Suprapubic skin (tissue), 4 donors: ENCODE measurements at regions not wholly inside any gene's neighbourhood (a gene's known extent, or its start where the extent isn't known, plus 50 kb on each side); places are given as distances from the start of the nearest gene placed in this dataset.

Experiments
- DNase-seq, 2 donors: peaks; one replicate each; pipeline ENCODE4 v3.0.0-alpha.2; 2019; ENCODE audit warnings: low spot score in 2 of 2
- H3K27ac ChIP-seq: fragments of 200-600 bp; sonication (generic); one replicate; pipeline ENCODE4 v1.5.1; 2019
- H3K27me3 ChIP-seq: fragments of 200-600 bp; sonication (generic); one replicate; pipeline ENCODE4 v1.5.1; 2019
- H3K36me3 ChIP-seq: fragments of 200-600 bp; sonication (generic); one replicate; pipeline ENCODE4 v1.5.1; 2019
- H3K4me1 ChIP-seq: fragments of 200-600 bp; sonication (generic); one replicate; pipeline ENCODE4 v1.5.1; 2019
- H3K4me3 ChIP-seq: fragments of 200-600 bp; sonication (generic); one replicate; pipeline ENCODE4 v1.5.1; 2019; ENCODE audit warnings: mild to moderate bottlenecking
- H3K9me3 ChIP-seq: fragments of 200-600 bp; sonication (generic); one replicate; pipeline ENCODE4 v1.5.1; 2019
- EP300 ChIP-seq: sonication (generic); formaldehyde crosslinking; IDR thresholded peaks from one replicate; pipeline ENCODE4 v1.6.1; 2017; ENCODE audit warnings: antibody characterized with exemption
- POLR2A ChIP-seq, 2 donors: fragments of 450-650 bp; IDR thresholded peaks; one replicate each; pipeline ENCODE4 v1.6.1; 2017; ENCODE audit warnings: antibody characterized with exemption in 2 of 2, mild to moderate bottlenecking in 2 of 2, moderate library complexity in 2 of 2
- POLR2AphosphoS5 ChIP-seq, 3 donors: sonication (generic); formaldehyde crosslinking; IDR thresholded peaks; one replicate each; pipeline ENCODE4 v1.6.1; 2017; ENCODE audit warnings: antibody characterized with exemption in 3 of 3
- WGBS: methylation state at CpG from one replicate; pipeline ENCODE4 v1.1.5; 2018; 5-methylcytosine and 5-hydroxymethylcytosine counted together
- TF ChIP-seq, protein P1 (sequence below), 2 donors: fragments of 200-600 bp in 1 of 2; fragments of 450-650 bp in 1 of 2; sonication (generic) in 1 of 2; IDR thresholded peaks; one replicate each; pipeline ENCODE4 v1.5.1; 2016 to 2019; ENCODE audit warnings: antibody characterized with exemption in 2 of 2, mild to moderate bottlenecking in 1 of 2, moderate library complexity in 1 of 2

- no peaks in the 10 kb centered on the region for H3K9me3 ChIP-seq
- no peaks in the 10 kb centered on the region for H3K27me3 ChIP-seq
- no peaks in the 10 kb centered on the region for H3K36me3 ChIP-seq
- no peak for DNase-seq
- 77% methylated on average over 13 of the region's 14 CpGs for WGBS
- no peaks in the 10 kb centered on the region for H3K4me1 ChIP-seq
- no peak overlapping the region for H3K27ac ChIP-seq
- H3K4me3 ChIP-seq, result no peak overlapping the region
- TF ChIP-seq POLR2AphosphoS5 (IDR thresholded peaks at IDR 0.05), result no peak
- TF ChIP-seq, protein P1, sequence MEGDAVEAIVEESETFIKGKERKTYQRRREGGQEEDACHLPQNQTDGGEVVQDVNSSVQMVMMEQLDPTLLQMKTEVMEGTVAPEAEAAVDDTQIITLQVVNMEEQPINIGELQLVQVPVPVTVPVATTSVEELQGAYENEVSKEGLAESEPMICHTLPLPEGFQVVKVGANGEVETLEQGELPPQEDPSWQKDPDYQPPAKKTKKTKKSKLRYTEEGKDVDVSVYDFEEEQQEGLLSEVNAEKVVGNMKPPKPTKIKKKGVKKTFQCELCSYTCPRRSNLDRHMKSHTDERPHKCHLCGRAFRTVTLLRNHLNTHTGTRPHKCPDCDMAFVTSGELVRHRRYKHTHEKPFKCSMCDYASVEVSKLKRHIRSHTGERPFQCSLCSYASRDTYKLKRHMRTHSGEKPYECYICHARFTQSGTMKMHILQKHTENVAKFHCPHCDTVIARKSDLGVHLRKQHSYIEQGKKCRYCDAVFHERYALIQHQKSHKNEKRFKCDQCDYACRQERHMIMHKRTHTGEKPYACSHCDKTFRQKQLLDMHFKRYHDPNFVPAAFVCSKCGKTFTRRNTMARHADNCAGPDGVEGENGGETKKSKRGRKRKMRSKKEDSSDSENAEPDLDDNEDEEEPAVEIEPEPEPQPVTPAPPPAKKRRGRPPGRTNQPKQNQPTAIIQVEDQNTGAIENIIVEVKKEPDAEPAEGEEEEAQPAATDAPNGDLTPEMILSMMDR (IDR thresholded peaks at IDR 0.05), result no peak
- TF ChIP-seq EP300, result no peak
- no peak for TF ChIP-seq POLR2A (IDR thresholded peaks at IDR 0.05)
Measured at GRCh38 chr7:55273186-55273980, 91.8 kb upstream of the LANCL2 start.

- TF ChIP-seq POLR2AphosphoS5 (IDR thresholded peaks at IDR 0.05) (no peak), POLR2A (IDR thresholded peaks at IDR 0.05) (no peak), EP300 (no peak)
- TF ChIP-seq, protein P1 (IDR thresholded peaks at IDR 0.05), result no peak
- H3K4me1 ChIP-seq, result no peaks in the 10 kb centered on the region
- H3K36me3 ChIP-seq, result no peaks in the 10 kb centered on the region
- no peak overlapping the region for H3K4me3 ChIP-seq
- 74% methylated on average over 6 of the region's 6 CpGs for WGBS
- no peak overlapping the region for H3K27ac ChIP-seq
- no peaks in the 10 kb centered on the region for H3K9me3 ChIP-seq
- no peak for DNase-seq
- H3K27me3 ChIP-seq, result no peaks in the 10 kb centered on the region
Measured at GRCh38 chr7:55274156-55274555, 91.0 kb upstream of the LANCL2 start.

GRCh38 chr7:55275291-55276200 is 89.6 kb upstream of the LANCL2 start:
- Histone ChIP-seq H3K9me3 (no peaks in the 10 kb centered on the region), H3K4me3 (no peak overlapping the region), H3K27me3 (no peaks in the 10 kb centered on the region), H3K27ac (no peak overlapping the region), H3K4me1 (no peaks in the 10 kb centered on the region), H3K36me3 (no peaks in the 10 kb centered on the region)
- TF ChIP-seq POLR2A (IDR thresholded peaks at IDR 0.05) (no peak), POLR2AphosphoS5 (IDR thresholded peaks at IDR 0.05) (no peak), EP300 (no peak)
- TF ChIP-seq, protein P1 (IDR thresholded peaks at IDR 0.05), result no peak
- WGBS, result 66% methylated on average over 9 of the region's 9 CpGs
- no peak for DNase-seq

DNA sequence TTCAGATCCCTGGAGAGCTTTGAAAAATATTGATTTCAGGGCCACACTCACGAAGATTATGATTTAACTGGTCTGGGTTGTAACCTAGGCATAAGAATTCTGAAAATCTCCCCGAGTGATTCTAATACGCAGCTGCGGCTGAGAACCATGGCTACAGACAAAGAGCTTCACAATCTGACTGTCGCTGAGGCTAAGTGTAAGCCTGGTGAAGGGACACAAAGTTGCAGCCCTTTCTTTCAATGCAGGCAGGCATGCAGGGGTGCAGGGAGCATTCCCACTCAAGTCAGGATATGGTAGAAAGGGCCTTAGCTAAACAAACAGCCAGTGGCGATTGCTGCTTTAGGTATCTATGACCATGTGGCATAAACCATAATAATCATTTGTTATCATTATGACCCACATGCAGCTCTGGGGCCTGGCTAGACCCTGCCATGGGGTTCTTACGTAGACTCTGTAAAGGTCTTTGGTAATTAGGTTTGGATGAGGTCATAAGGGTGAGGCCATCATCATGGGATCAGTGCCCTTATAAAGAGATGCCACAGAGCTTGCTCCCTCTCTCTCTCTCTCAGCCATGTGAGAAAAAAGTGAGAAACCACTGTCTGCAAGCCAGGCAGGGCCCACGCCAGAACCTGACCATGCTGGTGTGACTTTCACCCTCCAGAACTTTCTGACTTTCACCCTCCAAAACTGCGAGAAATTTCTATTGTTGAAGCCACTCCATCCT is 88.4 kb upstream of the LANCL2 start:
- Histone ChIP-seq H3K36me3 (no peaks in the 10 kb centered on the region), H3K9me3 (no peaks in the 10 kb centered on the region), H3K27me3 (no peaks in the 10 kb centered on the region), H3K4me3 (no peak overlapping the region), H3K4me1 (no peaks in the 10 kb centered on the region), H3K27ac (no peak overlapping the region)
- 90% methylated on average over 9 of the region's 9 CpGs for WGBS
- DNase-seq, result no peak
- no peak for TF ChIP-seq POLR2AphosphoS5 (IDR thresholded peaks at IDR 0.05)
- TF ChIP-seq, protein P1 (IDR thresholded peaks at IDR 0.05), result no peak
- no peak for TF ChIP-seq EP300
- TF ChIP-seq POLR2A (IDR thresholded peaks at IDR 0.05), result no peak
